Erythroblast (primary cell): ENCODE measurements at regions not wholly inside any gene's neighbourhood (a gene's known extent, or its start where the extent isn't known, plus 50 kb on each side); places are given as distances from the start of the nearest gene placed in this dataset.

Experiments used
- DNase-seq, 2 experiments: peaks; one replicate each; lab custom pipeline; 2025; lab: John Stamatoyannopoulos, UW
- GATA1 ChIP-seq: IDR thresholded peaks from 2 replicates; pipeline ENCODE4 v1.6.1; 2011; ENCODE audit warnings: low read depth, mild to moderate bottlenecking, control low read depth, low read length, moderate library complexity
- POLR2A ChIP-seq: IDR thresholded peaks from 2 replicates; pipeline ENCODE4 v1.6.1; 2011; ENCODE audit warnings: mild to moderate bottlenecking, low read length

GRCh38 chr5:175257128-175257846, 186.7 kb downstream of the DRD1 start:
- no peak for TF ChIP-seq GATA1
- TF ChIP-seq POLR2A, result no peak
- DNase-seq, result no peak

DNA sequence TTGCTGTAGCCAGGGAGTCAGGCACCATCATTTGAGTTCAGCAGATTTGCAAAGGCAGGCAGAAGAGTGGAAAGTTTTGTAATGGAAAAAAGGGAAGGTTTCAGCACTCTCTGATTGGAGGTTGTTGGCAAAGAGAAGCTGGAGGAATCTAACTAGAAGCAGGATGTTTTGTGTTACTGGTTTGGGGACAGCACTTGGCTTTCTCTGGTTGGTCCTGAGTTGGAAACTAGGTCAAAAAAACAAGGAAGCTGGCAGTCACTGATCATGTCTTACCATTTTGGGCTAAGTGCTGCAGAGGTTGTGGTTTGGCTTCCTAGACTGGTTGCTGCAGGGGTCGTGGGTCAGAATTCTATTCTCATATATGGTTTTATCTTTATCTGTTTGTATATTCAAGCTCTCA, 189.8 kb downstream of the DRD1 start:
- no peak for DNase-seq
- TF ChIP-seq POLR2A (no peak), GATA1 (no peak)

DNA sequence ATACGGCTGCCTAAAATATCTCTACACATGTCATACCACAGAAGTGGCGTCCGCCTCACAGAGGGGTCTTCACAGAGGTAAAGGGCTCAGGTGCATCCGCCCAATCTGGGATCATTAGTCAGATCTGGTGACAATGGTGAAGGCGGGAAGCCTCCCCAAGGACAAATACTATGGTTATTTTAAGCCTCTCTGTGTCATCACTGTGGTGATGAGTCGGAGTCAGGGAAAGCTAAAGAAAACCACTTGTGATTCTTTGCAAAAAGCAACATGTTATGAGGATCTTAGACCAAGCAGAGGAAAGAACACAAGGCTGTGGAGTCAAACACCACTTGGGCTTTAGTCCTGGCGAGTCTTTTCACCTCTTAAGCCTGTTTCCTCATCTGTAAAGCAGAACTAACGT, 190.4 kb downstream of the DRD1 start:
- no peak for DNase-seq
- TF ChIP-seq GATA1 (no peak), POLR2A (no peak)

- DNase-seq, result no peak
- TF ChIP-seq GATA1, result no peak
- no peak for TF ChIP-seq POLR2A
Measured at GRCh38 chr5:175252234-175252805, 191.7 kb downstream of the DRD1 start.

- no peak for DNase-seq
- TF ChIP-seq POLR2A, result no peak
- no peak for TF ChIP-seq GATA1
Measured at GRCh38 chr5:175250426-175250825, 193.6 kb downstream of the DRD1 start.

DNA sequence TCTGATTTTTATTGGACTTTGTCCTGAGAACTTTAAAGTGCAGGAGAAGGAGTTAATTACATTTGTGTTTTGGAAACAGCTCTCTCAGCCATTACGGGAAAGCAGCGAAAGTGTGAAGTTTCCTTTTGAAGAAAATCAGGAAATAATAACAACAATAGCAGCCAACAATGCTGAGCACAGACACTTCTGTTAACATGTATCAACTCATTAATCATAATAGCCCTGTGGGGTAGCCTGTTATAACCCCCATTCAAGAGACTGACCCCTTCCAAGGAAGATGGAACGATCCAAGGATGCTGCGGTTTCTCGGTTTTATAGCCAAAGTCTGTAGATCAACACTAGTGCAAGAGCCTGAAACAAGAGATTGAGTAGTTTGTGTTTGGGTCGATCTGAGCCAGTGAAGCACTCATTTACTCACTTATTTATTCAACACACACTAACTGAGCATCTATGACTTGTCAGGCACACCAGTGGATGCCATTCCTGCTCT, 195.5 kb downstream of the DRD1 start:
- TF ChIP-seq POLR2A, result no peak
- TF ChIP-seq GATA1, result no peak
- no peak for DNase-seq

DNA sequence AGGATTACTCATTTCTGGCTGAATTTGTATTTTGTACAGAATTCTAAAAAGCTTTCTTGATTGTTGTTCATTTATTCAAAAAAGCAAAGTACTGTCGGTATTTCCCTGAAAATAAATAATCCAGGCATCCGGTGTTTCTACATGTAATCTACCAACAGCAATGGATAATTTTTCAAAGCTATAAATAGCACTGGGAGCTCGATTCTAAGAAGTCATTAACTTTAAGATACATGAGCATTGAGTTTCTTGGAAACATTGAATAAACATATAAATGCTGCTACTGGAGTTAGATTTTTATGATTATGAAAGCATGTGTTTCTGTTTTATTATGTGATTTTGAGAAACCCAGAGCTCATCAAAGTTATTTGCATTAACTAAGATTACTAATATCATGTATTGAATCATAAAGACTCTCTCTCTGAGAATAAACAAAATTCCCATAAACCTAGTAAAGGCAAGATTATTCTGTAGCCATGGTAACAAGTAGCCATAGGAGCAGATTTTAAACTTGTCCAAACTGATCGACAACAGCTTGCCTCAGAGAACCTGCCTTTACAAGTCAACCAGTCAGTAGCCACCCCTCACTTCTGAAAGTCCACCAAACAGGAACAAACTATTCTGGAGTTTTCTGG, 197.0 kb downstream of the DRD1 start:
- no peak for TF ChIP-seq GATA1
- TF ChIP-seq POLR2A, result no peak
- DNase-seq, result no peak

- DNase-seq, result no peak
- TF ChIP-seq POLR2A, result no peak
- TF ChIP-seq GATA1, result no peak
Measured at GRCh38 chr5:175246242-175246888, 197.6 kb downstream of the DRD1 start.

- TF ChIP-seq POLR2A, result no peak
- TF ChIP-seq GATA1, result no peak
- DNase-seq, result no peak
Measured at GRCh38 chr5:175243441-175243840, 200.5 kb downstream of the DRD1 start.

- TF ChIP-seq POLR2A, result no peak
- no peak for TF ChIP-seq GATA1
- DNase-seq, result no peak
Measured at GRCh38 chr5:175242207-175242606, 201.8 kb downstream of the DRD1 start.

- no peak for DNase-seq
- TF ChIP-seq POLR2A (no peak), GATA1 (no peak)
Measured at GRCh38 chr5:175238326-175238725, 205.7 kb downstream of the DRD1 start.

DNA sequence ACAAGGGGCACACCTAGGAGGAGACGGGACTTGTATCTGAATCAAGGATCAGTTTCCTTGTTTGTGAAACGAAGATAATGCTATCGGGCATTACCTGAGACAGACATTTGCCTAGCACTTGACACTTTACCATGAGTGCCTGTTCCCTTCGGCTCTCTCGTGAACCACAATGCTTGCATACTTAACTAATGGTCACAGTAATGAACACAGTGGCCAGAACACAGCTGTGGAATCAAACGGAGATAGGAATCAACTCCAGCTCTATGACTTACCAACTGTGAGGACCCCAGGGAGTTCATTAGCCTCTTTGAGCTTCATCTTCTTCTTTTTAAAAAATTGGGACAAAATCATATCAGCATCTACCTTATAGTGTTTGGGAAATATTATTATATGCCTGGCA, 207.8 kb downstream of the DRD1 start:
- TF ChIP-seq GATA1, result no peak
- no peak for TF ChIP-seq POLR2A
- no peak for DNase-seq

GRCh38 chr5:175235251-175235960, 208.6 kb downstream of the DRD1 start:
- TF ChIP-seq POLR2A, result no peak
- no peak for TF ChIP-seq GATA1
- no peak for DNase-seq
